Esophagus squamous epithelium (tissue), 5 donors: ENCODE measurements at regions not wholly inside any gene's neighbourhood (a gene's known extent, or its start where the extent isn't known, plus 50 kb on each side); places are given as distances from the start of the nearest gene placed in this dataset.
"Not testable (repeated sequence)": the region's sequence is repeated elsewhere in the genome, so short reads cannot be mapped to it uniquely, and the experiment has no call there.

Experiments used
- DNase-seq: peaks from one replicate; lab custom pipeline; 2025; lab: John Stamatoyannopoulos, UW
- H3K27ac ChIP-seq, 4 donors: fragments of 200-600 bp; sonication (generic); one replicate each; pipeline ENCODE4 v1.5.1; 2016 to 2019; ENCODE audit warnings: mild to moderate bottlenecking in 1 of 4
- H3K27me3 ChIP-seq, 4 donors: fragments of 200-600 bp; sonication (generic); 1 replicate in 3 of 4; 2 replicates in 1 of 4; pipeline versions ENCODE4 v1.5.1 to v1.6.0; 2017 to 2021; ENCODE audit warnings: antibody characterized with exemption in 1 of 4
- H3K36me3 ChIP-seq, 3 donors: fragments of 200-600 bp; sonication (generic); one replicate each; pipeline ENCODE4 v1.5.1; 2016 to 2019
- H3K4me1 ChIP-seq, 3 donors: fragments of 200-600 bp; sonication (generic); one replicate each; pipeline ENCODE4 v1.5.1; 2017 to 2019
- H3K4me3 ChIP-seq, 4 donors: fragments of 200-600 bp; sonication (generic); 1 replicate in 3 of 4; 2 replicates in 1 of 4; pipeline ENCODE4 v1.5.1; 2016 to 2019; ENCODE audit warnings: mild to moderate bottlenecking in 2 of 4, moderate library complexity in 1 of 4
- H3K9me3 ChIP-seq, 3 donors: fragments of 200-600 bp; sonication (generic); one replicate each; pipeline ENCODE4 v1.5.1; 2016 to 2019
- POLR2A ChIP-seq, 4 donors: fragments of 450-650 bp; IDR thresholded peaks; one replicate each; pipeline ENCODE4 v1.6.1; 2017; ENCODE audit warnings: antibody characterized with exemption in 4 of 4, mild to moderate bottlenecking in 4 of 4, moderate library complexity in 3 of 4
- WGBS, 2 donors: methylation state at CpG; one replicate each; pipeline ENCODE4 v1.1.5; 2018; 5-methylcytosine and 5-hydroxymethylcytosine counted together
- intact Hi-C: fragments of 100-400 bp; cut with DNase I; formaldehyde crosslinking; loops from one replicate; pipeline ENCODE4 v1.15.0; 2022
- TF ChIP-seq, protein P1 (sequence below), 6 experiments: fragments of 450-650 bp in 4 of 6; fragments of 200-600 bp in 2 of 6; sonication (generic) in 2 of 6; IDR thresholded peaks; one replicate each; pipeline ENCODE4 v1.5.1; 2016 to 2019; ENCODE audit warnings: antibody characterized with exemption in 6 of 6, mild to moderate bottlenecking in 4 of 6, moderate library complexity in 4 of 6
- donor health status: DM: yes; HTN: yes; CAD: no.

DNA sequence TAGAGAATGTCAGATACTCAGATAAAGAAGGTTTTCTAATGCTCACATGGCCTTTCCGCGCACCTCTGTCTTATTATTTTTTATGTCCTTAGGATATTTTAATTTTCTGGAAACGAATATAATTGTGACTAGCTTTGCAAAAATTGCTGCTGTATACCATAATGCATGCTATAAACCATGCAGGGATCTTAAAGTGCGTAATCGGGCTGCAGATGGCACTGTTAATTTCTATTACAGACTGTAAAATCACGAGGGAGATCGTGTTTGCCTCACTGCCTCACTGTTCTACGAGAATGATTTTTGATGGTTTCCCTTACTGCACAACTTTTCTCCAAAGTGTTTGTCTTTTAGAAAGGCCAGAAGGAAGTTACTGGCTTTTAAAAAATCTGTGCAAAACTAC, 356.1 kb downstream of the TUSC1 start:
- DNase-seq, result no peak
- Histone ChIP-seq H3K9me3 (no peaks in the 10 kb centered on the region), H3K4me3 (no peak overlapping the region), H3K27me3 (no peaks in the 10 kb centered on the region), H3K36me3 (no peaks in the 10 kb centered on the region), H3K27ac (no peak overlapping the region), H3K4me1 (no peaks in the 10 kb centered on the region)
- TF ChIP-seq, protein P1, sequence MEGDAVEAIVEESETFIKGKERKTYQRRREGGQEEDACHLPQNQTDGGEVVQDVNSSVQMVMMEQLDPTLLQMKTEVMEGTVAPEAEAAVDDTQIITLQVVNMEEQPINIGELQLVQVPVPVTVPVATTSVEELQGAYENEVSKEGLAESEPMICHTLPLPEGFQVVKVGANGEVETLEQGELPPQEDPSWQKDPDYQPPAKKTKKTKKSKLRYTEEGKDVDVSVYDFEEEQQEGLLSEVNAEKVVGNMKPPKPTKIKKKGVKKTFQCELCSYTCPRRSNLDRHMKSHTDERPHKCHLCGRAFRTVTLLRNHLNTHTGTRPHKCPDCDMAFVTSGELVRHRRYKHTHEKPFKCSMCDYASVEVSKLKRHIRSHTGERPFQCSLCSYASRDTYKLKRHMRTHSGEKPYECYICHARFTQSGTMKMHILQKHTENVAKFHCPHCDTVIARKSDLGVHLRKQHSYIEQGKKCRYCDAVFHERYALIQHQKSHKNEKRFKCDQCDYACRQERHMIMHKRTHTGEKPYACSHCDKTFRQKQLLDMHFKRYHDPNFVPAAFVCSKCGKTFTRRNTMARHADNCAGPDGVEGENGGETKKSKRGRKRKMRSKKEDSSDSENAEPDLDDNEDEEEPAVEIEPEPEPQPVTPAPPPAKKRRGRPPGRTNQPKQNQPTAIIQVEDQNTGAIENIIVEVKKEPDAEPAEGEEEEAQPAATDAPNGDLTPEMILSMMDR (IDR thresholded peaks at IDR 0.05), result no peak
- TF ChIP-seq POLR2A (IDR thresholded peaks at IDR 0.05), result no peak
- intact Hi-C loops, result no loop called here
- WGBS, 2 donors, result 64 to 72% methylated on average over 8 of the region's 8 CpGs

DNA sequence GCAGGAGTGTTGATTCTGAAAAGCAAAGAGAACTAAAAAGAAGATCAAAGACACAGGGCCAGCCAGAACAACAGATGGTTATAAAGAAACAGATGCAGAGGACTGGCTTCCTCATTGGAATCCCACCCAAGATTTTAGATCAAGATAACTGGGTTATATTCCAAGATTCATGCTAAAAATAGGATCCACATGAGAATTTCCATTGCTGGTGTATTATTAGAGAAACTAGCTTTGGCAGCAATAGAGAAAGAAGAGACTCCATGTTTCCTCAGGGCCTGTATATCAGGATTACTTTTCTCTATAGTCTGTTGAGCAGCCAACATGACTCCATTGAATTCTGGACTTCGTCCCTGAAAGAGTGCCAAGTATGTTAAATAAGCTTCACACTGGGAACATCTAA, 367.3 kb downstream of the TUSC1 start:
- intact Hi-C loops, result no loop called here
- Histone ChIP-seq H3K4me3 (no peak overlapping the region), H3K27ac (no peak overlapping the region), H3K4me1 (no peaks in the 10 kb centered on the region), H3K36me3 (no peaks in the 10 kb centered on the region), H3K27me3 (no peaks in the 10 kb centered on the region), H3K9me3 (peaks cover 0 to 4% (median 0%) of the 10 kb centered on the region in 3 donors)
- DNase-seq, result no peak
- no peak for TF ChIP-seq POLR2A (IDR thresholded peaks at IDR 0.05)
- TF ChIP-seq, protein P1 (IDR thresholded peaks at IDR 0.05), result no peak
- WGBS, 2 donors, result 39 to 58% methylated on average over 1 of the region's 1 CpG

DNA sequence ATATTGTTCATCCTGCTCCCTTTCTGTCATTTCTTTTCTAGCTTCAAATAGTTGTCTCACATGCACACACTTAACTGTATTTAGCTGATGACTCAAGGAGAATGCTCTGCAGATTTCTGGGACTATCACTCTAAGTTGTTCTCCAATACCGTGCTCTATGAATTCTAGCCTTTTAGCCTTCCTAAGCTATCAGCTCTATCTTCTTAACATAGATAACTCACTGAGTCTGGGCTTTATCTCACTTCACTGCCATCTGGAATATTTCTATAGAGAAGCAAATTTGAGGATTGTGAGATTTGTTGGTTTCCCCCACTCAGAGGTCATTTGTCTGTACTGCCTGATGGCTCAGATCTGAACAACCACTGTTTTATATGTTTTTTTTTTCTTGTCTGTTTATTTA, 369.7 kb downstream of the TUSC1 start:
- peaks cover 0 to 4% (median 0%) of the 10 kb centered on the region in 3 donors for H3K9me3 ChIP-seq
- H3K27me3 ChIP-seq, result no peaks in the 10 kb centered on the region
- H3K4me1 ChIP-seq, result no peaks in the 10 kb centered on the region
- no peaks in the 10 kb centered on the region for H3K36me3 ChIP-seq
- H3K27ac ChIP-seq, result no peak overlapping the region
- H3K4me3 ChIP-seq, result no peak overlapping the region
- intact Hi-C loops, result no loop called here
- DNase-seq, result no peak
- 74 to 81% methylated on average over 1 of the region's 1 CpG for WGBS, 2 donors
- TF ChIP-seq, protein P1 (IDR thresholded peaks at IDR 0.05), result no peak
- TF ChIP-seq POLR2A (IDR thresholded peaks at IDR 0.05), result no peak

DNA sequence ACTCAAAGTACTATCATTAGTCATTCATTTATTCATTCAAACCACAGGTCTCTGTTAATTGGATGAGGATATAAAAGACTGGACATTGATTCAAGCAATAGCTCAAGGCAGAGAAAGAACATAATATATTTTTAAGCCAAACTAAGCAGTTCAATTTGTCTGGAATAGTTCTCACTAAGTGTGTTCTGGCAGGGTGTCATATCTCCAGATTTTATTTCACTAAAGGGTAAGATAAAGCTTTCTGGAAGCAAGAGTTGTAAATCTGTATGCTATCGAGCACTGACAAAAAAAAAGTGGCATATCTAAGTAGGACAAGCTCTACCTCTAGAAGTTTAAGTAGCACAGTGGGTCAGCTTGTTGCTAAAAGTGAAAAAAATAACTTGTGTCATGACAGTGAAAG, 375.6 kb downstream of the TUSC1 start:
- Histone ChIP-seq H3K36me3 (no peaks in the 10 kb centered on the region), H3K4me3 (no peak overlapping the region), H3K27me3 (no peaks in the 10 kb centered on the region), H3K9me3 (no peaks in the 10 kb centered on the region), H3K4me1 (no peaks in the 10 kb centered on the region), H3K27ac (no peak overlapping the region)
- 22 to 26% methylated on average over 1 of the region's 1 CpG for WGBS, 2 donors
- intact Hi-C loops, result no loop called here
- TF ChIP-seq, protein P1 (IDR thresholded peaks at IDR 0.05), result no peak
- no peak for TF ChIP-seq POLR2A (IDR thresholded peaks at IDR 0.05)
- no peak for DNase-seq

DNA sequence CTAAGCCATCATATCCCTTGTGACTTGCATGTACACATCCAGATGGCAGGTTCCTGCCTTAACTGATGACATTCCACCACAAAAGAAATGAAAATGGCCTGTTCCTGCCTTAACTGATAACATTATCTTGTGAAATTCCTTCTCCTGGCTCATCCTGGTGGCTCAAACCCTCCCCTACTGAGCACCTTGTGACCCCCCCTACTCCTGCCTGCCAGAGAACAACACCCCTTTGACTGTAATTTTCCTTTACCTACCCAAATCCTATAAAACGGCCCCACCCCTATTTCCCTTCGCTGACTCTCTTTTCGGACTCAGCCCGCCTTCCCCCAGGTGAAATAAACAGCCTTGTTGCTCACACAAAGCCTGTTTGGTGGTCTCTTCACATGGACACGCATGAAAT, 390.0 kb downstream of the TUSC1 start:
- H3K4me3 ChIP-seq, H3K27ac ChIP-seq, H3K36me3 ChIP-seq, H3K27me3 ChIP-seq, H3K4me1 ChIP-seq, H3K9me3 ChIP-seq, intact Hi-C loops, DNase-seq: not testable (repeated sequence)
- 86 to 87% methylated on average over 5 of the region's 5 CpGs for WGBS, 2 donors

DNA sequence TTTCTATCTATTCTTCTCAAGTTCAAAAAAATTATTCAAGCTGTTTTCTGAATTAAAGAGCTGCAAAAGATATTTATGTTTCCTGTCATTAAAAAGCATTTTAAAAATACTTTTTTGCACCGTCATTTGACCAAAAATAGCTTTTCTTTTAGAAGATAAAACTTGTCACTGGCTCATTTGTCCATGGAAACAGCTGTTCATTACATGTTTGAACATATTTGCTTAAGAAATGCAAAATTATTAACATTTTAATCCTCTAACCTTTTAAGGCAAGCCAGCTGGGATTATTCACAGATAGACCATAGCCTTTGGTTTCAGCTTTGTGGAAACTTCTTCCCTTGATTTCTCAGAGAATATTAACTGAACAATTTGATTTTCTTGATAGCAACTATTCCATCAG, 393.9 kb downstream of the TUSC1 start:
- DNase-seq, result no peak

More for the DNA sequence above, 393.9 kb downstream of the TUSC1 start:
- H3K27ac ChIP-seq, result no peak overlapping the region
- H3K4me1 ChIP-seq, result no peaks in the 10 kb centered on the region
- intact Hi-C loops, result no loop called here
- 18 to 26% methylated on average over 1 of the region's 1 CpG for WGBS, 2 donors
- H3K27me3 ChIP-seq, result no peaks in the 10 kb centered on the region
- no peaks in the 10 kb centered on the region for H3K36me3 ChIP-seq
- no peak overlapping the region for H3K4me3 ChIP-seq
- TF ChIP-seq POLR2A (IDR thresholded peaks at IDR 0.05), result no peak
- TF ChIP-seq, protein P1 (IDR thresholded peaks at IDR 0.05), result no peak
- no peaks in the 10 kb centered on the region for H3K9me3 ChIP-seq
